ENCODE measurements at regions not wholly inside any gene's neighbourhood (a gene's known extent, or its start where the extent isn't known, plus 50 kb on each side); places are given as distances from the start of the nearest gene placed in this dataset.
"Not testable (repeated sequence)": the region's sequence is repeated elsewhere in the genome, so short reads cannot be mapped to it uniquely, and the experiment has no call there.

DNA sequence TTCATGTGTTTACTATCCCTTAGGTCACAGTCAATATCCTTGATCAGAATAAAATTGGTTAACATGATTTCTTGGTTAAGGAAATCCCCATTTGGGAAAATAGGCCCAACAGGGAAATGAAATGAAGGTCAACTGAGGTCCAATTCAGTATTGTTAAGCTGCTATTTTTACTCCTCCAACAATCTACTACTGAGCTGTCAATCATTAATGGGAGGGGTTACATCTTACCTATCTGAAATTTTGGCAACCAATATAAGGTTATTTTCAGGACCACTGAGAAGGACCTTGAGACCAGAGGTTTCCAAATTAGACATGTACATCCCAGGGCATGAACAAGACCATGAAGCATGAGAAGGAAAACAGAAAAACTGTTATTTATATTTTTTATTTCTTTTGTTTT, 64.2 kb upstream of the ALG13 start:
- H3K4me3 Mint-ChIP-seq = no peak overlapping the region
- Histone ChIP-seq H3K27ac (ENCODE audit: low read length) (no peak overlapping the region), H3K4me1 (ENCODE audit: control insufficient read depth in 1 of 2, extremely low read depth in 1 of 2, insufficient read depth in 2 of 2, low read length in 2 of 2) (no peaks in the 10 kb centered on the region), H3K9me3 (no peaks in the 10 kb centered on the region), H3K36me3 (ENCODE audit: control insufficient read depth in 2 of 2, extremely low read depth in 1 of 2, insufficient read depth in 1 of 2, low read length in 1 of 2) (no peaks in the 10 kb centered on the region), H3K4me3 (ENCODE audit: control insufficient read depth in 1 of 2, extremely low read depth in 1 of 2, low read length in 1 of 2) (no peak overlapping the region), H3K27me3 (replicated peaks in 1 of 2; ENCODE audit: control insufficient read depth in 2 of 2, extremely low read depth in 1 of 2, insufficient read depth in 2 of 2, low read length in 1 of 2) (no peaks in the 10 kb centered on the region)
- H3K4me1 Mint-ChIP-seq = no peaks in the 10 kb centered on the region
- POLR2A ChIA-PET = no interaction called here
- CTCF ChIA-PET = no interaction called here
- no peak for DNase-seq
- H3K27me3 Mint-ChIP-seq = peaks cover 0 to 5% of the 10 kb centered on the region in 2 donors
- ATAC-seq (replicated peaks in 1 of 4) = no peak
- no peaks in the 10 kb centered on the region for H3K9me3 Mint-ChIP-seq
- H3K36me3 Mint-ChIP-seq = no peaks in the 10 kb centered on the region
- no peak overlapping the region for H3K27ac Mint-ChIP-seq

DNA sequence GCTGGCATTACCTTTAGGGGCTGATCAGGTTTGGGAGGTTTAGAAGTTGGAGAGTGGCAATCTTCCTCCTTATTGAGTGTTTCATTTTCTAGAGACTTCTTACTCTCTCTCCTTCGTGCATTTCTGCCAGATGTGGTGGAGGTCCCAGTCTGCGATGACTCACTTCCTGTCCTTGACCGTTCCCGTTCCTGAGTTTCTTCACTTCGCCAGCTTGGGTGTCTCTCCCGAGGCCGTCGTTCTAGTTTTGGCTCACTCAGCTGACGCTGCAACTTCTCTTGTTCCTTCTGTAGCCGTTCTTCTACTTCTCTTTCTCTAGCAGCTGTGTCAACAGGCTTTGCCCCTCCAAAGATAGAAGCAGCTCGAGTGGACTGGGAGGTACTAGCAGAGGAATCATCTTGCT, 60.9 kb upstream of the ALG13 start:
- H3K4me3 ChIP-seq (ENCODE audit: control insufficient read depth in 1 of 2, extremely low read depth in 1 of 2, low read length in 1 of 2); CTCF ChIA-PET; H3K27me3 ChIP-seq (replicated peaks in 1 of 2; ENCODE audit: control insufficient read depth in 2 of 2, extremely low read depth in 1 of 2, insufficient read depth in 2 of 2, low read length in 1 of 2); H3K36me3 ChIP-seq (ENCODE audit: control insufficient read depth in 2 of 2, extremely low read depth in 1 of 2, insufficient read depth in 1 of 2, low read length in 1 of 2); H3K4me1 ChIP-seq (ENCODE audit: control insufficient read depth in 1 of 2, extremely low read depth in 1 of 2, insufficient read depth in 2 of 2, low read length in 2 of 2); H3K9me3 Mint-ChIP-seq; H3K9me3 ChIP-seq; H3K27me3 Mint-ChIP-seq; ATAC-seq (replicated peaks in 1 of 4); DNase-seq; H3K36me3 Mint-ChIP-seq; POLR2A ChIA-PET; H3K4me3 Mint-ChIP-seq; H3K27ac ChIP-seq (ENCODE audit: low read length); H3K27ac Mint-ChIP-seq; H3K4me1 Mint-ChIP-seq: not testable (repeated sequence)
- 79% methylated on average over 5 of the region's 11 CpGs for WGBS (ENCODE audit: insufficient coverage)

DNA sequence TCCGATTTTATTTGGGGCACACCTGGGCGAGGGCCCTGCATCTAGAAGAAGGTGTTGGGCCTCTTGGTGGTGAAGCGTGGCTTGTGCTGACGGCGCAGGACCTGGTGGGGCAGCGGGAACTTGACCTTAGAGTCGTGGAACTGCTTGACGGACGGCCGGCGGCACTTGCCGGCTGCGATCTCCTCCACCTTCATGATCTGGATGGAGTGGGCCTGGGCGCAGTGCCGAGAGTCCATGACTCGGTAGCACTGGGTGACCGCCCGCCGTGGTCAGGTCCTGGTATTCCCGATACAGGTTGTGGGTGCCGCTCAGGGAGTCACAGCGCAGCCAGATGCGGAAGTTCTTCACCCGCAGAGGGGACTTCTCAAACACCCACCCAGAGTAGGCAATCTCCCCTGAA, 56.8 kb upstream of the ALG13 start:
- H3K36me3 ChIP-seq (ENCODE audit: control insufficient read depth in 2 of 2, extremely low read depth in 1 of 2, insufficient read depth in 1 of 2, low read length in 1 of 2) = no peaks in the 10 kb centered on the region
- DNase-seq (no peak), ATAC-seq (replicated peaks in 1 of 4) (no peak)
- Mint-ChIP-seq H3K36me3 (no peaks in the 10 kb centered on the region), H3K4me3 (no peak overlapping the region), H3K27ac (no peak overlapping the region), H3K4me1 (no peaks in the 10 kb centered on the region), H3K9me3 (no peaks in the 10 kb centered on the region), H3K27me3 (peaks cover 0 to 12% of the 10 kb centered on the region in 2 donors)
- 98% methylated on average over 9 of the region's 24 CpGs for WGBS (ENCODE audit: insufficient coverage)
- no peaks in the 10 kb centered on the region for H3K9me3 ChIP-seq
- H3K27ac ChIP-seq (ENCODE audit: low read length) = no peak overlapping the region
- no peaks in the 10 kb centered on the region for H3K4me1 ChIP-seq (ENCODE audit: control insufficient read depth in 1 of 2, extremely low read depth in 1 of 2, insufficient read depth in 2 of 2, low read length in 2 of 2)
- H3K4me3 ChIP-seq (ENCODE audit: control insufficient read depth in 1 of 2, extremely low read depth in 1 of 2, low read length in 1 of 2) = no peak overlapping the region
- POLR2A ChIA-PET = no interaction called here
- CTCF ChIA-PET = no interaction called here
- no peaks in the 10 kb centered on the region for H3K27me3 ChIP-seq (replicated peaks in 1 of 2; ENCODE audit: control insufficient read depth in 2 of 2, extremely low read depth in 1 of 2, insufficient read depth in 2 of 2, low read length in 1 of 2)

DNA sequence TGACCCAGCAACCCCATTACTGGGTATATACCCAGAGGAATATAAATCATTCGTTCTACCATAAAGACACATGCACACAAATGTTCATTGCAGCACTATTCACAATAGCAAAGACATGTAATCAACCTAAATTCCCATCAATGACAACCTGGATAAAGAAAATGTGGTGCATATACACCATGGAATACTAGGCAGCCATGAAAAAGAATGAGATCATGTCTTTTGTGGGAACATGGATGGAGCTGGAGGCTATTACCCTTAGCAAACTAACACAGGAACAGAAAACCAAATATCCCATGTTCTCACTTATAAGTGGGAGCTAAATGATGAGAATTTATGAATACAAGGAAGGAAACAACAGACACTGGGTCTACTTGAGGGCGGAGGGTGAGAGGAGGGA, 53.7 kb upstream of the ALG13 start:
- H3K4me3 Mint-ChIP-seq; H3K4me1 ChIP-seq (ENCODE audit: control insufficient read depth in 1 of 2, extremely low read depth in 1 of 2, insufficient read depth in 2 of 2, low read length in 2 of 2); H3K27ac ChIP-seq (ENCODE audit: low read length); H3K27ac Mint-ChIP-seq; H3K9me3 ChIP-seq; POLR2A ChIA-PET; H3K27me3 ChIP-seq (replicated peaks in 1 of 2; ENCODE audit: control insufficient read depth in 2 of 2, extremely low read depth in 1 of 2, insufficient read depth in 2 of 2, low read length in 1 of 2); ATAC-seq (replicated peaks in 1 of 4); CTCF ChIA-PET; H3K36me3 ChIP-seq (ENCODE audit: control insufficient read depth in 2 of 2, extremely low read depth in 1 of 2, insufficient read depth in 1 of 2, low read length in 1 of 2); H3K9me3 Mint-ChIP-seq; H3K4me3 ChIP-seq (ENCODE audit: control insufficient read depth in 1 of 2, extremely low read depth in 1 of 2, low read length in 1 of 2); H3K4me1 Mint-ChIP-seq; H3K36me3 Mint-ChIP-seq; DNase-seq: not testable (repeated sequence)
- peaks cover 0 to 21% of the 10 kb centered on the region in 2 donors for H3K27me3 Mint-ChIP-seq
- WGBS (ENCODE audit: insufficient coverage) = no CpG with 5 or more reads among the region's 2 CpGs
